ENCODE measurements at regions not wholly inside any gene's neighbourhood (a gene's known extent, or its start where the extent isn't known, plus 50 kb on each side); places are given as distances from the start of the nearest gene placed in this dataset.

DNA sequence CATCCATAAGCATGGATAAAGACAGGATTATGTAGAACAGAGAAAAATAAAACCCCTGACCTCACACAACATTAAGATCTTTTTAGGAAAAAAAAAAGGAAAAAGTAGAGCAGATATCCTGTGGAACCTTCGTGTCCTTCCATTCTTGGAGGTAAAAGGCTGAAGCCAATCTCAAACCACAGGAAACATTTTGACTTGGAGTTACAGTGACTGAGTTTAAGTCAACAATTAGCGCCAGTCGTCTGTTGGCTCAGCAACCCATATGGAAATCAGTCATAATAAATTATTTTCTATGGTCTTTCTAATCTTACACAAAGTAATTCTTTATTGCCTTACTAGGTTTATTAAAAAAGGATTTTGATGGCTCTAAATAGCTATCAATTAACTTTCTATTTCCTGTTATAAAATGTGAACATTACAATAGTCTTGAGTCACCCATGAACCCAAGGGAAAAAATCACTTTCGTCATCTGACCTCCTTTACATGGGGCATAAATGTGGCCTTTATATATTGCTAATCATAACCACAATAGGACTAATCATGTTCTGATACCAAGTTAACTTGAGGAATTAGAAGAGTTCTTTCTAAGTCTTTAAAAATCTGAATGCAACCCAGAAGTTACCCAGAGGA, 592.9 kb downstream of the TFAP2B start:
- H3K9me3 ChIP-seq (ENCODE audit: control insufficient read depth in 4 of 4, insufficient read depth in 3 of 4, low read length in 3 of 4) = no peaks in the 10 kb centered on the region
- ATAC-seq (ENCODE audit: insufficient read depth, low FRiP score) (no peak), DNase-seq (no peak)
- H3K9ac ChIP-seq (ENCODE audit: insufficient read depth in 1 of 2, low read length in 2 of 2) = no peak overlapping the region
- TF ChIP-seq, protein P1, sequence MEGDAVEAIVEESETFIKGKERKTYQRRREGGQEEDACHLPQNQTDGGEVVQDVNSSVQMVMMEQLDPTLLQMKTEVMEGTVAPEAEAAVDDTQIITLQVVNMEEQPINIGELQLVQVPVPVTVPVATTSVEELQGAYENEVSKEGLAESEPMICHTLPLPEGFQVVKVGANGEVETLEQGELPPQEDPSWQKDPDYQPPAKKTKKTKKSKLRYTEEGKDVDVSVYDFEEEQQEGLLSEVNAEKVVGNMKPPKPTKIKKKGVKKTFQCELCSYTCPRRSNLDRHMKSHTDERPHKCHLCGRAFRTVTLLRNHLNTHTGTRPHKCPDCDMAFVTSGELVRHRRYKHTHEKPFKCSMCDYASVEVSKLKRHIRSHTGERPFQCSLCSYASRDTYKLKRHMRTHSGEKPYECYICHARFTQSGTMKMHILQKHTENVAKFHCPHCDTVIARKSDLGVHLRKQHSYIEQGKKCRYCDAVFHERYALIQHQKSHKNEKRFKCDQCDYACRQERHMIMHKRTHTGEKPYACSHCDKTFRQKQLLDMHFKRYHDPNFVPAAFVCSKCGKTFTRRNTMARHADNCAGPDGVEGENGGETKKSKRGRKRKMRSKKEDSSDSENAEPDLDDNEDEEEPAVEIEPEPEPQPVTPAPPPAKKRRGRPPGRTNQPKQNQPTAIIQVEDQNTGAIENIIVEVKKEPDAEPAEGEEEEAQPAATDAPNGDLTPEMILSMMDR (IDR thresholded peaks at IDR 0.05; ENCODE audit: control extremely low read depth, extremely low read depth) = no peak
- 62 to 76% methylated on average over 4 of the region's 4 CpGs for WGBS, 2 donors
- H3K27me3 ChIP-seq (ENCODE audit: control insufficient read depth in 3 of 3, insufficient read depth in 3 of 3, low read length in 2 of 3) = no peaks in the 10 kb centered on the region
- no peak overlapping the region for H3K27ac ChIP-seq (ENCODE audit: low read depth in 1 of 2, low read length in 1 of 2)
- H3K36me3 ChIP-seq (ENCODE audit: control insufficient read depth in 4 of 4, insufficient read depth in 4 of 4, low read length in 4 of 4) = no peaks in the 10 kb centered on the region
- H3K4me1 ChIP-seq (ENCODE audit: control insufficient read depth in 5 of 5, insufficient read depth in 5 of 5, low read length in 5 of 5) = no peaks in the 10 kb centered on the region
- H3K4me3 ChIP-seq = no peak overlapping the region

DNA sequence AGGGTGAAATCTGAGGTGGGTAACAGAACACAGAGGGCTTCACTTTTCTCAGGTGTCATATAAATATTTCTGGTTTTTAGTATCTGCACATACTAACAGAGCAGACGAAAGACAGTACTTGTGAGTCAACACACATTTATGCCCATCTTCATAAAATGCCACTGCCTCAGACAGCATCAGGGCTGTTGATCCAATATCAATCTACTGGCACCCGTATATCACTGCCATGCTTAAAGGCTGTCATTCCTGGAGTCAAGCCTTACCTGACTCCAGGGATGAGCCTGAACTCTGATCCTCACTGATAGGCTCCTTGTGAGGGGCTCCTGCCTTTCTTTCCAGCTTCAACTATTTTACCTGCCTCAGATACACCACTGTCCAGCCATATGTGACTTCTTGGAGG, 595.7 kb downstream of the TFAP2B start:
- Histone ChIP-seq H3K9me3 (ENCODE audit: control insufficient read depth in 4 of 4, insufficient read depth in 3 of 4, low read length in 3 of 4) (no peaks in the 10 kb centered on the region), H3K36me3 (ENCODE audit: control insufficient read depth in 4 of 4, insufficient read depth in 4 of 4, low read length in 4 of 4) (no peaks in the 10 kb centered on the region), H3K27ac (ENCODE audit: low read depth in 1 of 2, low read length in 1 of 2) (no peak overlapping the region), H3K27me3 (ENCODE audit: control insufficient read depth in 3 of 3, insufficient read depth in 3 of 3, low read length in 2 of 3) (no peaks in the 10 kb centered on the region), H3K9ac (ENCODE audit: insufficient read depth in 1 of 2, low read length in 2 of 2) (no peak overlapping the region), H3K4me3 (no peak overlapping the region), H3K4me1 (ENCODE audit: control insufficient read depth in 5 of 5, insufficient read depth in 5 of 5, low read length in 5 of 5) (no peaks in the 10 kb centered on the region)
- WGBS, 2 donors = 89 to 91% methylated on average over 2 of the region's 2 CpGs
- DNase-seq = no peak
- TF ChIP-seq, protein P1 (IDR thresholded peaks at IDR 0.05; ENCODE audit: control extremely low read depth, extremely low read depth) = no peak
- no peak for ATAC-seq (ENCODE audit: insufficient read depth, low FRiP score)

DNA sequence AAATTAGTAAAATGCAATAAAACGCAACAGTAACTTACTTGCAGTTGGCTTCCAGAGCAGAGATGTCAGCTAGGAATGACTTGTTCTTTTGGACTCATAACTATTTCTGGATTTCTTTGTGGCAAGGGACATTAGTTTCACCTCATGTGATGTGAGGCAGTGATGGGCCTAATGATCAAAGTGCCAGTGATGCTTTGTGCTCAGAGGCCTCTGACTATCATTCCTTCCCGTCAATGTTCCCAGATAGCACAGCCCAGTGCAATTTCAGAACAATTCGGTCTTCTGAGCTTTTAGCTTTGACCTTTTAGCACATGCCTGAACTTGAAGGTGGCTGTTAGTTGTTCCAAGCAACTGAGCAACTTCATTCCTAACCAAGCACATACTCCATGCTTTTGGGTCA, 596.8 kb downstream of the TFAP2B start:
- no peak overlapping the region for H3K9ac ChIP-seq (ENCODE audit: insufficient read depth in 1 of 2, low read length in 2 of 2)

More for the DNA sequence above, 596.8 kb downstream of the TFAP2B start:
- Histone ChIP-seq H3K27me3 (ENCODE audit: control insufficient read depth in 3 of 3, insufficient read depth in 3 of 3, low read length in 2 of 3) (no peaks in the 10 kb centered on the region), H3K27ac (ENCODE audit: low read depth in 1 of 2, low read length in 1 of 2) (no peak overlapping the region), H3K4me1 (ENCODE audit: control insufficient read depth in 5 of 5, insufficient read depth in 5 of 5, low read length in 5 of 5) (no peaks in the 10 kb centered on the region), H3K9me3 (ENCODE audit: control insufficient read depth in 4 of 4, insufficient read depth in 3 of 4, low read length in 3 of 4) (no peaks in the 10 kb centered on the region), H3K36me3 (ENCODE audit: control insufficient read depth in 4 of 4, insufficient read depth in 4 of 4, low read length in 4 of 4) (no peaks in the 10 kb centered on the region), H3K4me3 (no peak overlapping the region)
- ATAC-seq (ENCODE audit: insufficient read depth, low FRiP score) (no peak), DNase-seq (no peak)
- TF ChIP-seq, protein P1 (IDR thresholded peaks at IDR 0.05; ENCODE audit: control extremely low read depth, extremely low read depth) = no peak
- 81 to 94% methylated on average over 3 of the region's 3 CpGs for WGBS, 2 donors
